Ishikawa (cell line): ENCODE measurements at regions not wholly inside any gene's neighbourhood (a gene's known extent, or its start where the extent isn't known, plus 50 kb on each side); places are given as distances from the start of the nearest gene placed in this dataset.

Source experiments
- CEBPB ChIP-seq: IDR thresholded peaks from 2 replicates; pipeline ENCODE4 v1.6.1; 2012
- CREB1 ChIP-seq: IDR thresholded peaks from 2 replicates; pipeline ENCODE4 v1.6.1; 2012; ENCODE audit warnings: low read depth
- EGR1 ChIP-seq: IDR thresholded peaks from 2 replicates; pipeline ENCODE4 v1.6.1; 2012
- EP300 ChIP-seq: IDR thresholded peaks from 2 replicates; pipeline ENCODE4 v1.6.1; 2012; ENCODE audit warnings: borderline replicate concordance
- FOXM1 ChIP-seq: IDR thresholded peaks from 2 replicates; pipeline ENCODE4 v1.6.1; 2012; ENCODE audit warnings: low read depth, borderline replicate concordance
- MAX ChIP-seq: IDR thresholded peaks from 2 replicates; pipeline ENCODE4 v1.6.1; 2012
- NFIC ChIP-seq: IDR thresholded peaks from 2 replicates; pipeline ENCODE4 v1.6.1; 2012
- RAD21 ChIP-seq: IDR thresholded peaks from 2 replicates; pipeline ENCODE4 v1.6.1; 2012; ENCODE audit warnings: low read depth
- REST ChIP-seq: IDR thresholded peaks from 2 replicates; pipeline ENCODE4 v1.6.1; 2012; ENCODE audit warnings: low read depth, mild to moderate bottlenecking
- TAF1 ChIP-seq: IDR thresholded peaks from 2 replicates; pipeline ENCODE4 v1.6.1; 2012; ENCODE audit warnings: low read depth, mild to moderate bottlenecking
- TCF12 ChIP-seq: IDR thresholded peaks from 2 replicates; pipeline ENCODE4 v1.6.1; 2012; ENCODE audit warnings: low read depth
- TEAD4 ChIP-seq: IDR thresholded peaks from 2 replicates; pipeline ENCODE4 v1.6.1; 2012
- USF1 ChIP-seq: IDR thresholded peaks from 2 replicates; pipeline ENCODE4 v1.6.1; 2012
- YY1 ChIP-seq: IDR thresholded peaks from 2 replicates; pipeline ENCODE4 v1.6.1; 2012; ENCODE audit warnings: low read depth
- ZBTB7A ChIP-seq: IDR thresholded peaks from 2 replicates; pipeline ENCODE4 v1.6.1; 2012; ENCODE audit warnings: low read depth

- no peak for TF ChIP-seq EP300
- no peak for TF ChIP-seq CEBPB
- TF ChIP-seq USF1: no peak
- TF ChIP-seq EGR1: no peak
- TF ChIP-seq YY1: no peak
- TF ChIP-seq MAX: no peak
- TF ChIP-seq REST: no peak
- TF ChIP-seq TAF1: no peak
- TF ChIP-seq FOXM1: no peak
- TF ChIP-seq TCF12: no peak
- no peak for TF ChIP-seq NFIC
Measured at GRCh38 chr13:22736084-22736767, 444.6 kb upstream of the SGCG start.

- no peak for TF ChIP-seq REST
- no peak for TF ChIP-seq TEAD4
- TF ChIP-seq EP300: no peak
- TF ChIP-seq FOXM1: no peak
- no peak for TF ChIP-seq ZBTB7A
- TF ChIP-seq MAX: no peak
- TF ChIP-seq USF1: no peak
- no peak for TF ChIP-seq CREB1
- no peak for TF ChIP-seq RAD21
- no peak for TF ChIP-seq EGR1
- no peak for TF ChIP-seq NFIC
- TF ChIP-seq CEBPB: no peak
- TF ChIP-seq YY1: no peak
- no peak for TF ChIP-seq TCF12
- no peak for TF ChIP-seq TAF1
Measured at GRCh38 chr13:22736768-22737092, 444.0 kb upstream of the SGCG start.

GRCh38 chr13:22738357-22738756 is 442.4 kb upstream of the SGCG start:
- no peak for TF ChIP-seq FOXM1
- no peak for TF ChIP-seq REST
- TF ChIP-seq NFIC: no peak
- TF ChIP-seq EGR1: no peak
- TF ChIP-seq TAF1: no peak
- TF ChIP-seq TEAD4: no peak
- no peak for TF ChIP-seq YY1
- no peak for TF ChIP-seq EP300
- no peak for TF ChIP-seq TCF12
- TF ChIP-seq CREB1: no peak
- TF ChIP-seq RAD21: no peak
- no peak for TF ChIP-seq MAX
- TF ChIP-seq USF1: no peak
- no peak for TF ChIP-seq CEBPB
- TF ChIP-seq ZBTB7A: no peak

- TF ChIP-seq CREB1 (no peak), RAD21 (peak; percentile 76)
Measured at GRCh38 chr13:22740264-22740663, 440.5 kb upstream of the SGCG start.
